ENCODE measurements at regions not wholly inside any gene's neighbourhood (a gene's known extent, or its start where the extent isn't known, plus 50 kb on each side); places are given as distances from the start of the nearest gene placed in this dataset.

DNA sequence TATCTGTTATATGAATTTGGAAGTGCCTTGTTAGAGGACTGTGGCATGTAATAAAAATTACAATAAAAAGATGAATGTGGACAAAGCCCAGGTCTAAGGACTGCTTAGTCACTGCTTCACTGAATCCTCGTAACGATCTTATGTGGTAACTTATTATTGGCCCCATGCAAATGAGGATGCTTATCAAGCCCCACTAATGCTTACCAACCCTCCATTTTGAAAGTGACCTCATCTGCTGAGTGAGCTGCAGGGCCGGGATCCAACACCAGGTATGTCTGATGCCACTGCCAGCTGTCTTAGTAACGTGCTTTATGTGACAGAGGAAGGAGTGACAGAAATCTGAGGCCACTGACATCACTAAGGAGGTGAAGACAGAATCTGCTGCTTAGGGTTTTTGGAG is 65.3 kb upstream of the CCDC85A start:
- Histone ChIP-seq H3K27me3 (ENCODE audit: control insufficient read depth, insufficient read depth, low read length) (no peaks in the 10 kb centered on the region), H3K4me3 (ENCODE audit: low read depth, low read length) (no peak overlapping the region), H3K36me3 (ENCODE audit: control insufficient read depth, insufficient read depth, low read length) (no peaks in the 10 kb centered on the region)
- no peak for DNase-seq (ENCODE audit: low read depth)
- TF ChIP-seq, protein P1, sequence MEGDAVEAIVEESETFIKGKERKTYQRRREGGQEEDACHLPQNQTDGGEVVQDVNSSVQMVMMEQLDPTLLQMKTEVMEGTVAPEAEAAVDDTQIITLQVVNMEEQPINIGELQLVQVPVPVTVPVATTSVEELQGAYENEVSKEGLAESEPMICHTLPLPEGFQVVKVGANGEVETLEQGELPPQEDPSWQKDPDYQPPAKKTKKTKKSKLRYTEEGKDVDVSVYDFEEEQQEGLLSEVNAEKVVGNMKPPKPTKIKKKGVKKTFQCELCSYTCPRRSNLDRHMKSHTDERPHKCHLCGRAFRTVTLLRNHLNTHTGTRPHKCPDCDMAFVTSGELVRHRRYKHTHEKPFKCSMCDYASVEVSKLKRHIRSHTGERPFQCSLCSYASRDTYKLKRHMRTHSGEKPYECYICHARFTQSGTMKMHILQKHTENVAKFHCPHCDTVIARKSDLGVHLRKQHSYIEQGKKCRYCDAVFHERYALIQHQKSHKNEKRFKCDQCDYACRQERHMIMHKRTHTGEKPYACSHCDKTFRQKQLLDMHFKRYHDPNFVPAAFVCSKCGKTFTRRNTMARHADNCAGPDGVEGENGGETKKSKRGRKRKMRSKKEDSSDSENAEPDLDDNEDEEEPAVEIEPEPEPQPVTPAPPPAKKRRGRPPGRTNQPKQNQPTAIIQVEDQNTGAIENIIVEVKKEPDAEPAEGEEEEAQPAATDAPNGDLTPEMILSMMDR (IDR thresholded peaks at IDR 0.05; ENCODE audit: insufficient read depth, low read length, poor library complexity, severe bottlenecking): no peak

DNA sequence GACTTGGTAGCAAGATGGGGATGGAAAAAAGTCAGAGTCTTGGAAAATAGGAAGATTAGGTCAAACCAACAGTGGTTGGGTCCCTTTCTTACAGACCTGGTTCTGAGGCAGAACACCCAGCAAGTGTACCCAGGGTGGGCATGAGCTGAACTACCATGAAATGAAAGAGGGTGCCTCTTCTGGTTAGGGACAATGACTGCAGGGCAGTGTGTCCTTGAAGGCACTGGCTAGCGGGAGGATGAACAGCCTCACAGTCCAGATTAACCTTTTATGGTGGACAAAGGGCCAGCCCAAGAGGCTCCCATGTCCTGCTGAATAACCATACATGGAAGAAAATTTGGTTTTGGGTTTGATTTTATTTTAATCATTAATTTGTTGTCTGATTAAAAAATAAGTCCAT is 61.8 kb upstream of the CCDC85A start:
- Histone ChIP-seq H3K27me3 (ENCODE audit: control insufficient read depth, insufficient read depth, low read length) (no peaks in the 10 kb centered on the region), H3K36me3 (ENCODE audit: control insufficient read depth, insufficient read depth, low read length) (no peaks in the 10 kb centered on the region), H3K4me3 (ENCODE audit: low read depth, low read length) (no peak overlapping the region)
- TF ChIP-seq, protein P1 (IDR thresholded peaks at IDR 0.05; ENCODE audit: insufficient read depth, low read length, poor library complexity, severe bottlenecking): no peak
- DNase-seq (ENCODE audit: low read depth): no peak

DNA sequence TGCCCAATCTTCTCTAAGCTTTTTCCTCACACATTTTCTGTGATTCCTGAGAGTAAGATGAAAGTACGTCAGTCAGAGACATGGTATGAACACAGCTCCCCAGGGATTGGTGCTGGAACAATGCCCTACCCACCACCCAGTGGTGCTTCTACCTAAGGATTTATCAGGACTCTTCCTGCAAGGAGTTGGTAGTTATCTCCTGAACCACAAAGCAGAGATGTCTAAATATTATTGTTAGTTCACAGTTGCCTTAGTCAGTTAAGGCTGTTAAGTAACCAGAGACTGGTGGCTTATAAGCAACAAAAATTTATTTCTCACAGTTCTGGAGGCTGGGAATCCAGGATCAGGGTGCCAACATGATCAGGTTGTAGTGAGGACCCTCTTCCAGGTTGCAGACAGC is 60.3 kb upstream of the CCDC85A start:
- H3K36me3 ChIP-seq (ENCODE audit: control insufficient read depth, insufficient read depth, low read length): no peaks in the 10 kb centered on the region
- no peaks in the 10 kb centered on the region for H3K27me3 ChIP-seq (ENCODE audit: control insufficient read depth, insufficient read depth, low read length)
- H3K4me3 ChIP-seq (ENCODE audit: low read depth, low read length): no peak overlapping the region
- TF ChIP-seq, protein P1 (IDR thresholded peaks at IDR 0.05; ENCODE audit: insufficient read depth, low read length, poor library complexity, severe bottlenecking): no peak
- DNase-seq (ENCODE audit: low read depth): no peak

DNA sequence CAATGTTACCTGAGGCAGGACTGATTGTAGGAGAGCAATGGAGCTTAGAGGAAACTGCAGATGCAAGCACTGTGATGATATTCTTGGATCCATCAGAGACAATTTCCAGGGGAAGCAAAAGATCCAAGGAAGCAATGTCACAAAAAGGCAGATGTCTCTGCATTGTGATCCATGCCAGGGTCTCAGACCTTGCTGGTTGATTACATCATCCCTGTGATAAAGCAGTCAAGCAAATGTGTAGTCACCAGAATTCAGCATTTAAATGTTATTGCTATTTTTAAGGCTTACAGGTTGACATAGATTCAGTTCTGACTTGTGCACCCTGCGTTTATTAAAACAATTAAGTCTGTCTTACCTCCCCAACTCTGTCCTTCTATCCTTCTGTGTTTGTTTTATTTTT is 56.8 kb upstream of the CCDC85A start:
- Histone ChIP-seq H3K36me3 (ENCODE audit: control insufficient read depth, insufficient read depth, low read length) (no peaks in the 10 kb centered on the region), H3K4me3 (ENCODE audit: low read depth, low read length) (no peak overlapping the region), H3K27me3 (ENCODE audit: control insufficient read depth, insufficient read depth, low read length) (no peaks in the 10 kb centered on the region)
- TF ChIP-seq, protein P1 (IDR thresholded peaks at IDR 0.05; ENCODE audit: insufficient read depth, low read length, poor library complexity, severe bottlenecking): no peak
- no peak for DNase-seq (ENCODE audit: low read depth)

DNA sequence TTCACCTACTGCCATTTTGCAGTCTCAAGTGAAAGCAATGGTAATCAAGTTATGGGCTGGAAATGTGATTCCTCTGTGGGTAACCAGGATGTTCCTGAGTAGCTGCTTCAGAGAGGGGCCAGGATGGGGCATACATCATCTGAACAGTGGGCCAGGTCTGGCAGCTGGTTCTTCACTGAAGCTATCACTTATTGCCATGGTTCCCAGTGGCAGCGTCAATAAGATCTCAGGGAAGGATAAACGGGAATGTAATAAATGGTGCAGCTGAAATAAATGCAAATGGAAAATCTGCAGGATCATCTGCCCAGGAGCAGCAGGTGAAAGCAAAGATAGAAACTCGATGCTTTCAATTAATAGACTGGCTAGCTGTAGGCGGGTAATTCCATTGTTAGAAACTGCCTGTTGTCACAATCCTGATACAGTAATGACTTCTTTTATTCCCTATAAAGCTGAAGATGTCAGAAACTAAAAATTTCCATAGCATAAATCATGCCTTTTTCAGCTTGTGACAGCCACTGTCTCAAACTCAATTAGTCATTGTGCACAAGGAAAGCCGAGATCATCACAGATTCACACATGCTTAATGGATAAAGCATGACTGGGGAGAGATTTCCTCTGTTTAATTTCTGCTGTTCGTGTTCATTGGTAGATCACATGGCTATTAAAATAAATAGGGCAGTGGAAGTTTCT is 56.2 kb upstream of the CCDC85A start:
- no peaks in the 10 kb centered on the region for H3K36me3 ChIP-seq (ENCODE audit: control insufficient read depth, insufficient read depth, low read length)
- no peak overlapping the region for H3K4me3 ChIP-seq (ENCODE audit: low read depth, low read length)
- TF ChIP-seq, protein P1 (IDR thresholded peaks at IDR 0.05; ENCODE audit: insufficient read depth, low read length, poor library complexity, severe bottlenecking): no peak
- DNase-seq (ENCODE audit: low read depth): no peak
- no peaks in the 10 kb centered on the region for H3K27me3 ChIP-seq (ENCODE audit: control insufficient read depth, insufficient read depth, low read length)

DNA sequence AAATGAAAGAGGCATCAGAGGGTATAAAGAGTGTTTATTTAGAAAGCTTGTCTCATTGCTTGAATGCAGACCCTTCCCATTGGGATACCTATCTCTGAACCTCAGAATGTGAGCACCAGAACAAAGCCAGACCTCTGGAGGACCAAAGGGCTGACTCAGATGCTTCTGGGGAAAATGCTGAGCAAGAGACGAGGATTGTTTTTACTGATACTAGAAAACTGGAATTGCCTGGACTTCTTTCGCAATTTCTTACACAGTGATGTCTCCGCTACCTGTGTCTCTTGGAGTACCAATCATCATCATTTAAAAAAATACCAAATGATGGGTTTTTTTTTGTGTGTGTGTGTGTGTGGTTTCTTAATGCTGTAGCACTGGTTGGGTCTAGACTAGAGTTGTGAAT is 55.6 kb upstream of the CCDC85A start:
- TF ChIP-seq, protein P1 (IDR thresholded peaks at IDR 0.05; ENCODE audit: insufficient read depth, low read length, poor library complexity, severe bottlenecking): no peak
- no peak overlapping the region for H3K4me3 ChIP-seq (ENCODE audit: low read depth, low read length)
- no peaks in the 10 kb centered on the region for H3K36me3 ChIP-seq (ENCODE audit: control insufficient read depth, insufficient read depth, low read length)
- DNase-seq (ENCODE audit: low read depth): no peak
- H3K27me3 ChIP-seq (ENCODE audit: control insufficient read depth, insufficient read depth, low read length): no peaks in the 10 kb centered on the region
